GM20000 (cell line): ENCODE measurements at regions not wholly inside any gene's neighbourhood (a gene's known extent, or its start where the extent isn't known, plus 50 kb on each side); places are given as distances from the start of the nearest gene placed in this dataset.

Source experiments
- DNase-seq: peaks from one replicate; pipeline ENCODE4 v3.0.0; 2012; ENCODE audit warnings: low spot score
- TF ChIP-seq, protein P1 (sequence below): IDR thresholded peaks from 2 replicates; pipeline ENCODE4 v1.5.1; 2012; ENCODE audit warnings: mild to moderate bottlenecking, control low read depth; ENCODE audit errors: extremely low read depth, missing control alignments

DNA sequence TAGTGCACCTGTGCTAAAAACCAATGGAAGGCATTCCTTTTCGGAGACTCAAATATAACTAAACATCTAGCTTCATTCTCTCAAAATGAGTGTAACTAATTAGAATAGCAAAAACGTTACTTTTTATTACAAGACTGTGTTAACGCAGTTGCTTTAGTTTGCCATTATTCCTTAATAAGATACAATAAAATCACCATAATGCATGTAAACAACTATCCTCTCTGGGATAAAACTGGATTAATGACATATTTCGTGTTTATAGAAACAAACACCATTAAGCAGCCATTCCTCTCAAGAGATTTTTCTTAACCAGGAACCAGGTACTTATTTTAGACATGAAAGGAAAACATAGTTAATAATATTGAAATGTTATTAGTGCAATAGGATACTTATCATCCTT lies 512.8 kb upstream of the B3GALT2 start:
- DNase-seq, result no peak
- TF ChIP-seq, protein P1, sequence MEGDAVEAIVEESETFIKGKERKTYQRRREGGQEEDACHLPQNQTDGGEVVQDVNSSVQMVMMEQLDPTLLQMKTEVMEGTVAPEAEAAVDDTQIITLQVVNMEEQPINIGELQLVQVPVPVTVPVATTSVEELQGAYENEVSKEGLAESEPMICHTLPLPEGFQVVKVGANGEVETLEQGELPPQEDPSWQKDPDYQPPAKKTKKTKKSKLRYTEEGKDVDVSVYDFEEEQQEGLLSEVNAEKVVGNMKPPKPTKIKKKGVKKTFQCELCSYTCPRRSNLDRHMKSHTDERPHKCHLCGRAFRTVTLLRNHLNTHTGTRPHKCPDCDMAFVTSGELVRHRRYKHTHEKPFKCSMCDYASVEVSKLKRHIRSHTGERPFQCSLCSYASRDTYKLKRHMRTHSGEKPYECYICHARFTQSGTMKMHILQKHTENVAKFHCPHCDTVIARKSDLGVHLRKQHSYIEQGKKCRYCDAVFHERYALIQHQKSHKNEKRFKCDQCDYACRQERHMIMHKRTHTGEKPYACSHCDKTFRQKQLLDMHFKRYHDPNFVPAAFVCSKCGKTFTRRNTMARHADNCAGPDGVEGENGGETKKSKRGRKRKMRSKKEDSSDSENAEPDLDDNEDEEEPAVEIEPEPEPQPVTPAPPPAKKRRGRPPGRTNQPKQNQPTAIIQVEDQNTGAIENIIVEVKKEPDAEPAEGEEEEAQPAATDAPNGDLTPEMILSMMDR, result no peak

DNA sequence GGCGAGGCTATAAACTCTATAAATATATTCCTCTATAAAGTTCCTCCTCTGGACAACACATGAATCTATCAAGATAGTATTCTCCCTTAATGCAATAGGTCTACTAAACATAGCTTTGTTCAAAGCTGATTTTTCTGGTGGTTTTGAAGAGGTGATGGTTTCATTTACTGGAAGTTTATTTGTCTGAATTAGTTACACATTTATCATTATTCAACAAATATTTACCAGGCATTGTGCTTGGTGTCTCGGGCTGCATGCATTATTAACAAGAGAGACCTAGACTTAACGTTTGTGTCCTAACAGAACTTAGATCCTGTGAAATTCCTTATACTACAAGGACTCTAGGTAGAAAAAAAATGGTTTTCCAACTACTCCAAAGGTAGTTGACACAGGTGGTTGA lies 511.4 kb upstream of the B3GALT2 start:
- DNase-seq, result no peak
- TF ChIP-seq, protein P1, result no peak

DNA sequence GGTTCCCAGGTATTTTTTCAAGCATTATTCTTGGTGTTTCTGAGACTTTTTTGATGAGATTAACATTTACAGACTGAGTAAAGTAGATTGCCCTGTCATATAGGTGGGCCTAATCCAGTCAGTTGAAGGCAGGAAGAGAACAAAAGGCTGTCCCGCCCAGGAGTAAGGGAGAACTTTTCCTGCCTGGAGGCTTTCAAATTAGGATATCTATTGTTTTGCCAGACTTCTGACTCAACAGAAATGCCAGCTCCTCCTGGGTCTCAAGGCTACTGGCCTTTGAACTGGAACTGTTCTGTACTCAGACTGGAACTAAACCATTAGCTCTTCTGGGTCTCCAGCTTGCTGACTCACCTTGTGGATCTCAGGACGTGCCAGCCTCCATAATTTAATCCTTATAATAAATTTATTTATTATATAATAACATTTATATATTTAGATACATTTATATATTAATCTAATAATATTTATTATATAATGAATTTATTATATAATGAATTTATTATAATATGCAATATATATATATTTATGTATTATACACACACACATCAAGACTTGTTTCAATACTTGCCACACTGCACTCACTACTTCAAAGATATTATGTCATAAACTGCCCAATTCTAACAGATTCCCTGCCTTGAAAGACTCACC lies 510.8 kb upstream of the B3GALT2 start:
- DNase-seq, result no peak
- TF ChIP-seq, protein P1, result no peak

DNA sequence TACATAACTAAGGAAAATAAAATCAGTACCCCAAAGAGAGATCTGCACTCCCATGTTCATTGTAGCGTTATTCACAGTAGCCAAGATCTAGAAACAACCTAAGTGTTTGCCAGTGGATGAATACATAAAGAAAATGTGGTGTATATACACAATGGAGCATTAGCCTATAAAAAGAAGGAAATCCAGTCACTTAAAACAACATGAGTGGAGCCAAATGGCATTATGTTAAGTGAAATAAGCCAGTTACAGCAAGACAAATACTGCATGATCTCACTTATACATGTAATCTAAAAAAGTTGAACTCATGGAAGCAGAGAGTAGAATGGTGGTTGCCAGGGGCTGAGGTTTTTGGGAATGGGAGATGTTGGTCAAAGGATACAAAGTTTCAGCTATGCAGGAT lies 508.3 kb upstream of the B3GALT2 start:
- DNase-seq, result no peak
- TF ChIP-seq, protein P1, result no peak

DNA sequence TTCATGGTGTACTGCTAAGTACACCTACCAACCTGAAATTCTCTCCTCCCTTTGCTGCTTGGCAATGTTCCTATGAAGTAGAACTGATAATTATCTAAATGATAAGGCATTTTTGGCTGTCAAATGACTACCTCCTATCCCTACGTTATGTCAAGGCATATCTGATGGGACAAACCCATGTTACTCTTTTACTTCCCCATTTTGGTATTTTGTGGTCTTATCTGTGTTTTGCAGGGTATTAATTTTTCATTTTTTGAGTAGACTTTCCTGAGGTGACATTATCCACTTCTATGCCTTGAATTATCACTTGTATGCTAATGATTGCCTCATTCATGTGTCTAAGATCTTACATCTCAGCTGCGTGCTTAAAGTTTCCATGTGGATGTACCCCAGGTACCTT lies 499.6 kb upstream of the B3GALT2 start:
- no peak for DNase-seq
- TF ChIP-seq, protein P1, result no peak

DNA sequence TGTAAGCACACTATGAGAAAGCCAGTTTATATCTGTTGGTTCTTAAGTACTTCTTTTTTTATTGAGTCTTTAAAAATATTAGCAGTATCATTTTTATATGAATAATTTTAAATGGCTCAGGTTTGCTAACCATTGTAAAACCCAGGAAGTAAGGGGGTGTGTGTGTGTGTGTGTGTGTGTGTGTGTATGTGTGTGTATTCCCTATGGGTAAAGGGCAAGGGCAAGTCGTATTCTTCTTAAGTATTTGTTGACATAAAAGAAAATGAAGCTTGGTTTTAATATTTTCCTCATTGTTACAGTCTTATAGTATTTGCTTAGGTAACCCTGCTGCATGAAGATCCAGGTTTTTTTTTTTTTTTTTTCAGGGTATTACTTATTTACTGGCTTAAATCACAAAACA lies 495.0 kb upstream of the B3GALT2 start:
- TF ChIP-seq, protein P1, result no peak
- no peak for DNase-seq

DNA sequence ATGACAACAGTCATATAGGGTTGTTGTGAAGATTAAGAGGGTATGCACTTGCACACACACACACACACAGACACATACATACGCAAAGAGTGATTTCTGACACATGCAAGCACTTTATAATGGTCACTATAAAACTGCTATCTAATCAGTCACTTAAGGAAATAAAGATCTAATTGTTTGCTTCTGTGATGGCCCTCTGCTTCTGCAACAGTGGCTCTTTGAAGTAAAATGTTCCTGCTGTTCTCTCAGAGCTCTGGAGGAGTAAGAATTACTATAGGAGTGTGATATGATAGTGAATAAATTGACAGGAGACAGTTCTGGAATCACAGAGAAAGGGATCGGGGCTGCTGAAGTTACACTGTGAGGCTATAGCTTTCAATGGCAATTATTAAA lies 494.5 kb upstream of the B3GALT2 start:
- no peak for DNase-seq

More for the DNA sequence above, 494.5 kb upstream of the B3GALT2 start:
- TF ChIP-seq, protein P1, result no peak
